ENCODE measurements at regions not wholly inside any gene's neighbourhood (a gene's known extent, or its start where the extent isn't known, plus 50 kb on each side); places are given as distances from the start of the nearest gene placed in this dataset.

DNA sequence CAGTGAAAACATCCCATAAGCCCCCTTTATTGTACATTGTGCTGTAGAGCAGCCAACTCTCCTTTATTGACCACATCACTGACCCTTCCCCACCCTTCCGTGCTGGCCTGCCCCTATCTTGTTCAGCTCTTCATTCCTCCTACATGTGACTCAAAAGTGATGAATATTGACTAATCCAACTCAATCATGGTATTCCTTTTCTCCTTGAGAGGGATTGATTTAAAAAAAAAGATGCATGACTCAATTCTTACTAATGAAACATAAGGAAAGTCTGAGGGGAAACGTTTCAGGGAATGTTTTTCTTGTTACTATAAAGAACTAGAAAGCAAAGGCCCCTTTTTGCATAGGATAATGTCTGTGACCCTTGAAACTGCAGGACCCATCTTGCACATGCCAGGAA is 125.2 kb upstream of the SOX9 start:
- Histone ChIP-seq H3K4me3 (ENCODE audit: low read length) (no peak overlapping the region), H3K9me3 (ENCODE audit: control insufficient read depth, insufficient read depth, low read length) (no peaks in the 10 kb centered on the region), H3K36me3 (ENCODE audit: control insufficient read depth, insufficient read depth, low read length) (no peaks in the 10 kb centered on the region), H3K4me1 (ENCODE audit: control insufficient read depth, insufficient read depth, low read length) (peaks cover 1% of the 10 kb centered on the region; the same call in 1 of the 2 replicates), H3K27ac (ENCODE audit: low read length) (no peak overlapping the region), H3K27me3 (ENCODE audit: control insufficient read depth, insufficient read depth, low read length) (no peaks in the 10 kb centered on the region)
- no peak for DNase-seq (ENCODE audit: low read depth, low spot score)
- no CpG with 5 or more reads among the region's 2 CpGs for WGBS (ENCODE audit: insufficient coverage, insufficient read length)

- peaks cover 1% of the 10 kb centered on the region; the same call in 1 of the 2 replicates for H3K4me1 ChIP-seq (ENCODE audit: control insufficient read depth, insufficient read depth, low read length)
- H3K4me3 ChIP-seq (ENCODE audit: low read length) = no peak overlapping the region
- no peaks in the 10 kb centered on the region for H3K9me3 ChIP-seq (ENCODE audit: control insufficient read depth, insufficient read depth, low read length)
- no peak for DNase-seq (ENCODE audit: low read depth, low spot score)
- no peaks in the 10 kb centered on the region for H3K36me3 ChIP-seq (ENCODE audit: control insufficient read depth, insufficient read depth, low read length)
- H3K27me3 ChIP-seq (ENCODE audit: control insufficient read depth, insufficient read depth, low read length) = no peaks in the 10 kb centered on the region
- WGBS (ENCODE audit: insufficient coverage, insufficient read length) = no CpG with 5 or more reads among the region's 2 CpGs
- H3K27ac ChIP-seq (ENCODE audit: low read length) = no peak overlapping the region
Measured at GRCh38 chr17:72004011-72004427, 116.8 kb upstream of the SOX9 start.

DNA sequence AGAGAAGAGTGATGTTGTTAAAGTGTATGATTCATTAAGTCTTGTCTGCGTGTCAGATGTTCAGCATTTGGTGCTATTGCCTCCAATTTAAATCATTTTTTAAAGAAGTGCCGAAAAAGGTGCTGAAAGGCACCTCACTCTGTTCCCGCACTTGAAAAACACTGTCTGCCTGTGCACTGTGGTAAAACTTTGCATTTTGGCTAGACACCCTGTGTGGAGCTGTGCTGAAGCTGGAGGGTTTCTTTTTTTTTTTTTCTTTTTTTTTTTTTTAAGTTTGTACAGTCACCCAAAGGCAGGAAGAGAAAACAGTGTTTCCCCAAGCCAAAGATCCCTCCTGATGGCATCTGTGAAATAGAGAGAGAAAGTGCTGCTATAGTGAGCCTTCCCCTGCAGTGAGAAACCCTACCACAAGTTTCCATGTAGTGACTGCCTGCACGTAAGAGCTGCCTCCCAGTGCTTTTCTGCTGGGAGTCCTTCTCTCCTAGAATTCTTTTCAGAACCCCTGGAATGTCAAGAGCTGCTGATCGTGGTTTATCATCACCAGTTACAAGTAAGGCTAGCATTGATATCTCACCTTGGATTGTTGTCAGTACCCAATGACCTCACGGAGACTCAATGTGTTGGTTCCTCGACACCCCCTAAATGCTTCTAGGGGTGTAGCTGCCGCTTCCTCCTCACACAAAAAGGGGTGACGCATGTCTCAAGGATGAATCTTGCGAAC is 116.0 kb upstream of the SOX9 start:
- no CpG with 5 or more reads among the region's 10 CpGs for WGBS (ENCODE audit: insufficient coverage, insufficient read length)
- H3K27ac ChIP-seq (ENCODE audit: low read length) = no peak overlapping the region
- no peaks in the 10 kb centered on the region for H3K27me3 ChIP-seq (ENCODE audit: control insufficient read depth, insufficient read depth, low read length)
- no peak for DNase-seq (ENCODE audit: low read depth, low spot score)
- H3K4me1 ChIP-seq (ENCODE audit: control insufficient read depth, insufficient read depth, low read length) = no peaks in the 10 kb centered on the region
- H3K36me3 ChIP-seq (ENCODE audit: control insufficient read depth, insufficient read depth, low read length) = no peaks in the 10 kb centered on the region
- H3K9me3 ChIP-seq (ENCODE audit: control insufficient read depth, insufficient read depth, low read length) = no peaks in the 10 kb centered on the region
- H3K4me3 ChIP-seq (ENCODE audit: low read length) = no peak overlapping the region

DNA sequence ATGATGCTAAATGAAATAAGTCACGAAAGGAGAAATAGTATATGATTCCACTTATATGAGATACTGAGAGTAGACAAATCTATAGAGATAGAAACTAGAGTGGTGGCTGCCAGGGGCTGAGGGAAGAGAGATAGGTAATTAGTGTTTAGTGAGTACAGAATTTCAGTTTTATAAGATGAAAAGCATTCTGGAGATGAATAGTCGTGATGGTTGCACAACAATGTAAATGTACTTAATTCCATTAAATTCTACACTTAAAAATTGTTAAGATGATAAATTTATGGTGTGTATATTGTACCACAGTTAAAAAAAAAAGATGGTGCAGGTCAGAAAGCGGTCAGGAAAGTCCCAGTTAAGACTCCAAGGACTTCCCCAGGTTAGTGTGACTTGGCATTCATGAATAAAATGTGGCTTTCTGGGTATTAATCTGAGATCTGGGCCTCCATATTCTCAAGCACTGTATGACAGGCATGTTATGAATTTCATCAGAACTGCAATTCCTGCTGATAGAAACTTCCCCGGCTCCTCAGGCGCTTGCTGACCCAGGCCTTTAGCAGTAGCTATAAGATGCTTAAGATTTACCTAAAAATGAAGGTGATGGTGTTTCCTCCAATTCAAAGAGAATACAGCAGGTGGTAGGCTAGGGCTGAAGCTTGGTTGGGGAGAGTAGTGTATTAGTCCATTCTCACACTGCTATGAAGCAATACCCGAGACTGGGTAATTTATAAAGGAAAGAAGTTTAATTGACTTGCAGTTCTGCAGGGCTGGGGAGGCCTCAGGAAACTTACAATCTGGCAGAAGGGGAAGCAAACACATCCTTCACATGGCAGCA is 115.3 kb upstream of the SOX9 start:
- Histone ChIP-seq H3K4me1 (ENCODE audit: control insufficient read depth, insufficient read depth, low read length) (no peaks in the 10 kb centered on the region), H3K4me3 (ENCODE audit: low read length) (no peak overlapping the region), H3K27ac (ENCODE audit: low read length) (no peak overlapping the region), H3K36me3 (ENCODE audit: control insufficient read depth, insufficient read depth, low read length) (no peaks in the 10 kb centered on the region), H3K27me3 (ENCODE audit: control insufficient read depth, insufficient read depth, low read length) (no peaks in the 10 kb centered on the region), H3K9me3 (ENCODE audit: control insufficient read depth, insufficient read depth, low read length) (no peaks in the 10 kb centered on the region)
- DNase-seq (ENCODE audit: low read depth, low spot score) = no peak
- WGBS (ENCODE audit: insufficient coverage, insufficient read length) = no CpG with 5 or more reads among the region's 6 CpGs

- Histone ChIP-seq H3K27ac (ENCODE audit: low read length) (no peak overlapping the region), H3K4me3 (ENCODE audit: low read length) (no peak overlapping the region), H3K4me1 (ENCODE audit: control insufficient read depth, insufficient read depth, low read length) (no peaks in the 10 kb centered on the region), H3K27me3 (ENCODE audit: control insufficient read depth, insufficient read depth, low read length) (no peaks in the 10 kb centered on the region), H3K36me3 (ENCODE audit: control insufficient read depth, insufficient read depth, low read length) (no peaks in the 10 kb centered on the region), H3K9me3 (ENCODE audit: control insufficient read depth, insufficient read depth, low read length) (no peaks in the 10 kb centered on the region)
- DNase-seq (ENCODE audit: low read depth, low spot score) = no peak
- WGBS (ENCODE audit: insufficient coverage, insufficient read length) = no CpG with 5 or more reads among the region's 5 CpGs
Measured at GRCh38 chr17:72008236-72008876, 112.5 kb upstream of the SOX9 start.

DNA sequence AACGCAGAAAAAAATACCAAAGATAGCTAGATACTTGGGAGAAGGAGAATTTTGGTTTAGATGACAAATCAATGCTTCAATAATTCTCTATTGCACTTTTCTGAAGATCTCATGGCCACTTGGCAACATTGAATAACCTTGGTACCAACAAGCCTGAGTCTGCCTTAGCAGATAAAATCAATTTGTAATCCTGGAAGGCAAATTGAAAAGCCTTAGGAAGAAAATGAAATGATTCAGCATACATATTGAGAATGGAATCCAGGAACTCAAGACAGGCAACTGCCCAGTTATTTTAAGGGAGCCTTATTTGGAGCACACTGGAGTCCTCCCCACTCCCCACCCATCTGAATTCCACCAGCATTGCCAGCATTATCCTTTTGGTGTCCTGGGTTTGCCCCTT is 109.3 kb upstream of the SOX9 start:
- no peak for DNase-seq (ENCODE audit: low read depth, low spot score)
- no peaks in the 10 kb centered on the region for H3K9me3 ChIP-seq (ENCODE audit: control insufficient read depth, insufficient read depth, low read length)
- no CpG with 5 or more reads among the region's 1 CpG for WGBS (ENCODE audit: insufficient coverage, insufficient read length)
- H3K4me3 ChIP-seq (ENCODE audit: low read length) = no peak overlapping the region
- H3K27ac ChIP-seq (ENCODE audit: low read length) = no peak overlapping the region
- H3K27me3 ChIP-seq (ENCODE audit: control insufficient read depth, insufficient read depth, low read length) = no peaks in the 10 kb centered on the region
- no peaks in the 10 kb centered on the region for H3K4me1 ChIP-seq (ENCODE audit: control insufficient read depth, insufficient read depth, low read length)
- H3K36me3 ChIP-seq (ENCODE audit: control insufficient read depth, insufficient read depth, low read length) = no peaks in the 10 kb centered on the region

DNA sequence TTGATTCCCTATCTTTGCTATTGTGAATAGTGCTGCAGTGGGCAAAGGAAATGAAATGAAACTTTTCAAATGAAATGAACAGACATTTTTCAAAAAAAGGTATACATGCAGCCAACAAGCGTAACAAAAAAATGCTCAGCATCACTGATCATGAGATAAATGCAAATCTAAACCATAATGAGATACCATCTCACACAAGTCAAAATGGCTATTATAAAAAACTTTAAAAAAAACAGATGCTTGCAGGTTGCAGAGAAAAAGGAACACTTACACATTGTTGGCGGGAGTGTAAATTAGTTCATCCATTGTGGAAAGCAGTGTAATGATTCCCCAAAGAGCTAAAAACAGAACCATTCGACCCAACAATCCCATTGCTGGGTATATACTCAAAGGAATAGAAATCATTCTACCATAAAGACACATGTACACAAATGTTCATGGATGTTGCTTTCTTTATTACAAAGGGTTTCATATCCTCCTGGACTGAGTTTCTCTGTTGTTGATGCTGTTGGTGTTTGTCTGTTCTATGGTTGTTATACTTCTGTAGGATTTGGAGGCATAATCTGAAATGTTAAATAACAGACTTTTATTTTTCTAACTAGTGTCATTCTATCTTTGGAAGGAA is 99.3 kb upstream of the SOX9 start:
- no peaks in the 10 kb centered on the region for H3K4me1 ChIP-seq (ENCODE audit: control insufficient read depth, insufficient read depth, low read length)
- WGBS (ENCODE audit: insufficient coverage, insufficient read length) = no CpG with 5 or more reads among the region's 3 CpGs
- H3K36me3 ChIP-seq (ENCODE audit: control insufficient read depth, insufficient read depth, low read length) = no peaks in the 10 kb centered on the region
- no peak overlapping the region for H3K4me3 ChIP-seq (ENCODE audit: low read length)
- H3K9me3 ChIP-seq (ENCODE audit: control insufficient read depth, insufficient read depth, low read length) = no peaks in the 10 kb centered on the region
- no peaks in the 10 kb centered on the region for H3K27me3 ChIP-seq (ENCODE audit: control insufficient read depth, insufficient read depth, low read length)
- H3K27ac ChIP-seq (ENCODE audit: low read length) = no peak overlapping the region
- no peak for DNase-seq (ENCODE audit: low read depth, low spot score)

DNA sequence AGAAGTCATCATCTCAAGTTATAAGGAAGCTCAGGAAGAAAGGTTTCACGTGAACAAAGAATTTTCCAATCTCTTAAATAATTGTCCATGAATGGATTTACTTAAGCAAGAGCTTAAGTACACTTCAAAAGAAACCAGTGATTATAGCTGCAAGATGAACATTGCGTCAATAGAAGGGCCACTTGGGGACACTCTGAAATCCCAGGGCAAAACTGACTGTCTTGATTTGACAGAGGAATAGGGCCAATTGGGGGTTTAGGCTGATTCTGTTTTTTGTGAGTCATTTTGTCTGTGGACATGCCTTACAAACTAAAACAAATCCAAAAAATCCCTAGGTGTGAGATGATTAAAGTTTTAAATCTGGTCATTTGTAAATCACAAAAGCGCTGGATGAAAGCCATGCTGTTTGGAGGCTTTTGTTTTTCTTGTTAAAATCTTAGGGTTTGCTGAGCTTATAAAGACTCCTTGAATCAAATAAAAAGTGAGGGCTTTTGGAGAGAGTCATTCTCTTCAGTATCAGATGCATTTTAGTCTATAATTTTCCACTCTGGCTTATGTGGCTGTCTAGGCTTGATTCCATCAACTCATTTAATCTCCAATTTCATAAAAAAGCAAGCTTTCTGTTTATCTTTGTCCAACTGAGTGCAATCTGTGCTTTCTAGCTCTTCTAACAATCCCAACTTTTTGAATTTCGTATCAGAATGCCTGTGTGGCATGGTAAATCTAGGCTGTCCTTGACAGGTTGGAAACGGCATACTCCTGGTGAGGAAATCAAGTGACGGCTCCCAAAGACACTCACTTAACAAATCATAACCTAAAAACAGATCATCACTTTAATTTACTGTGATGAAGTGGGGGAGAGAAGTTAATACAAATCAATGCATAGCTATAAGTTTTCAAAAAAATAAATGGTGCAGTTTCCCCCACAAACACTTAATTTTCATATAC is 98.2 kb upstream of the SOX9 start:
- Histone ChIP-seq H3K4me3 (ENCODE audit: low read length) (no peak overlapping the region), H3K27me3 (ENCODE audit: control insufficient read depth, insufficient read depth, low read length) (no peaks in the 10 kb centered on the region), H3K36me3 (ENCODE audit: control insufficient read depth, insufficient read depth, low read length) (no peaks in the 10 kb centered on the region), H3K9me3 (ENCODE audit: control insufficient read depth, insufficient read depth, low read length) (no peaks in the 10 kb centered on the region), H3K27ac (ENCODE audit: low read length) (no peak overlapping the region), H3K4me1 (ENCODE audit: control insufficient read depth, insufficient read depth, low read length) (no peaks in the 10 kb centered on the region)
- DNase-seq (ENCODE audit: low read depth, low spot score) = no peak
- no CpG with 5 or more reads among the region's 6 CpGs for WGBS (ENCODE audit: insufficient coverage, insufficient read length)

GRCh38 chr17:72024457-72024856 is 96.4 kb upstream of the SOX9 start:
- no peaks in the 10 kb centered on the region for H3K9me3 ChIP-seq (ENCODE audit: control insufficient read depth, insufficient read depth, low read length)
- H3K4me3 ChIP-seq (ENCODE audit: low read length) = no peak overlapping the region
- DNase-seq (ENCODE audit: low read depth, low spot score) = no peak
- no peak overlapping the region for H3K27ac ChIP-seq (ENCODE audit: low read length)
- no peaks in the 10 kb centered on the region for H3K36me3 ChIP-seq (ENCODE audit: control insufficient read depth, insufficient read depth, low read length)
- H3K27me3 ChIP-seq (ENCODE audit: control insufficient read depth, insufficient read depth, low read length) = no peaks in the 10 kb centered on the region
- no peaks in the 10 kb centered on the region; the same call in 1 of the 2 replicates for H3K4me1 ChIP-seq (ENCODE audit: control insufficient read depth, insufficient read depth, low read length)

Data from iPS DF 6.9 (cell line).